GM19372 (cell line): ENCODE measurements at regions not wholly inside any gene's neighbourhood (a gene's known extent, or its start where the extent isn't known, plus 50 kb on each side); places are given as distances from the start of the nearest gene placed in this dataset.
"Not testable (repeated sequence)": the region's sequence is repeated elsewhere in the genome, so short reads cannot be mapped to it uniquely, and the experiment has no call there.

ENCODE experiments used
- ATAC-seq: cut with Tn5 transposase; IDR thresholded peaks from one replicate; pipeline ENCODE4 v1.9.1; 2021; ENCODE audit warnings: mild to moderate bottlenecking, low read depth, moderate library complexity; ENCODE audit not compliant: unreplicated experiment

- no peak for ATAC-seq
Observed at GRCh38 chr4:19472666-19473065, 779.0 kb upstream of the SLIT2 start.

DNA sequence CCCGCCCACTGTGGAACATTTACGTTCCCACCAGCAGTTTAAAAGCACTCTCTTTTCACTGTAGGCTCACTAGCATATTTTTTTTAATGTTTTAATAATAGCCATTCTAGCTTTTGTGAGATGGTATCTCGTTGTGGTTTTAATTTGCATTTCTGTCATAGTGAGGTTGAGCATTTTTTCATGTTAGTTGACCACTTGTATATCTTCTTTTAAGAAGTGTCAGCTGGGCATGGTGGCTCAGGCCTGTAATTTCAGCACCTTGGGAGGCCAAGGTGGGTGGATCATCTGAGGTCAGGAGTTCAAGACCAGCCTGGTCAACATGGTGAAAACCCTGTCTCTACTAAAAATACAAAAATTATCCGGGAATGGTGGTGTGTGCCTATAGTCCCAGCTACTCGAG lies 781.7 kb upstream of the SLIT2 start:
- ATAC-seq = not testable (repeated sequence)

DNA sequence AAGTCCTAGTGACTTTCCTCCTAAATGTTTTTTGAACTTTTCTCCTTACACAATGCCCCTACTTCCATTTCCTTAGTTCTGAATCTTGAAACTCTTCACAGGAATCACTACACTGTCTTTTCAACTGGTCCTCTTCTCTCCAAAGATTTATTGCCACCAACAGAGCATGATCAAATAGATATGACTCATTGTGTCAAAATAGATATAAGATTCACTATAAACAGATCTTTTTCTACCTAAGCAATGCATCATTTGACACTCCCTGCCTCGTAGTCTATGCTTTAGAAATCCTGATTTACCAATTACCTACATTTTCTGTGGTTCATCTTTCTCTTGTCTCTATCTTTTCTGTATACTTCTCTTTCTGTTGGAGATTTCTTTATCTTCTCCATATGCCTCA lies 789.6 kb upstream of the SLIT2 start:
- no peak for ATAC-seq

DNA sequence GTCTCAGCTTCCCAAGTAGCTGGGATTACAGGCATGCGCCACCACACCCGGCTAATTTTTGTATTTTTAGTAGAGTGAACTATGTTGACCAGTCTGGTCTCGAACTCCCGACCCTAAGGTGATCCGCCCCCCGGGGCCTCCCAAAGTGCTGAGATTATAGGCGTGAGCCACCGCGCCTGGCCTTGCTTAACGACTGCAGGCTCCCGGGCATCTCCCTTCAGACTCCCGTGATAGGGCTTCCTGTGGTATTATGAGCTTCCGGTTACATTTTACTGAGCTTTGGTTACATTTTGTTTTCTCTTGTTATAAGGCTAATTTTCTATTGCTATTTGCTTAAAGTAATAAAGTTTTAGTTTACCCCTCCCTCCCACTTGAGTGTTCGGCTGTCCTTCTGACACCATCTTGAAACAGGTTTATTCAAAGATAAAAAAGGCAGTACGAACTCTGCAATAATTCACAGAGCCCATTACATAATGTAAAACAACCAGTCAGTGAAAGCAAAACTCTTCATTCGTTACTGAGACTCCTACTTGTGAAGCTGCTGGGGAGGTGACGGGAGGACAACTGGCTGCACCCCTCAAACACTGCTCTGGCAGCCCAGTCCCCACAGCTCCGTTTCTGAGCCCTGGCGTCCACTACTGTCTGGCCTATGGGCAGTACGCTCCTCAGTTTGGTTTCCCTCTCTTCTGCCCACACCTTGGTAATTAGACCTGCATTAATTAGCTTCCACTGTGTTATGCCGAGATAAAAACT lies 795.7 kb upstream of the SLIT2 start:
- no peak for ATAC-seq

DNA sequence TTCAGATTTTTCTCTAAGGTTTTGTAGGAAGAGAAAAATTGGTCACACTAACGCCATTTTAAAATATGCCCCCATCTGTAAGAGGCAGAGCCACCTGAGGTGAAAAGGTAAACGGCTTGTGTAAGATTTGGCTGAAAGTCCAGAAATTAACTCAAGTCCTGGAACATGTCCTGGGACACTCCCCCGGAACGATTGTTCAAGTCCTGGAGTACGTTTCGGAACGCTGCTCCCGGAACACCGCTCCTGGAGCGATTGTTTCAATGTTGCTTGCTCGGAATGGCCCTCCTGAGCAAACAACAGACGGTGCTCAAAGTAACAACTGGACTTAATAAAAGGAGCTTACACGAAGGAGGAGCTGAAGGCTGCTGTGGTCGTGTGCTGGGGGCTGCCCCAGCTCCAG lies 796.5 kb upstream of the SLIT2 start:
- ATAC-seq = no peak

DNA sequence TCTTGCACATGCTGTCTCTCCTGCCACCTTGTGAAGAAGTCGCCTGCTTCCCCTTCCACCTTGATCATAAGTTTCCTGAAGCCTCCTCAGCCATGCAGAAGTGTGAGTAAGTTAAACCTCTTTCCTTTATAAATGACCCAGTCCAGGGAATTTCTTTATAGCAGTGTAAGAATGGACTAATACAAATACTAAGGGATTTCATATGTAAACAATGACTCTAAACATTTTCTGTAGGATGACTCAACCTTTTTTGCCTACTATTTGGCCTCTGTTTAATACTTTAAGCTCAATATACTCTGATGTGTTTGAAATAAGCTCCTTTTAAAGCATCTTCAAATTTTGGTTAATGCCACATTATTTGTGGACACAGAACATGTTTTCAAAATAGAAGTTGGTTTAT lies 813.5 kb upstream of the SLIT2 start:
- no peak for ATAC-seq

DNA sequence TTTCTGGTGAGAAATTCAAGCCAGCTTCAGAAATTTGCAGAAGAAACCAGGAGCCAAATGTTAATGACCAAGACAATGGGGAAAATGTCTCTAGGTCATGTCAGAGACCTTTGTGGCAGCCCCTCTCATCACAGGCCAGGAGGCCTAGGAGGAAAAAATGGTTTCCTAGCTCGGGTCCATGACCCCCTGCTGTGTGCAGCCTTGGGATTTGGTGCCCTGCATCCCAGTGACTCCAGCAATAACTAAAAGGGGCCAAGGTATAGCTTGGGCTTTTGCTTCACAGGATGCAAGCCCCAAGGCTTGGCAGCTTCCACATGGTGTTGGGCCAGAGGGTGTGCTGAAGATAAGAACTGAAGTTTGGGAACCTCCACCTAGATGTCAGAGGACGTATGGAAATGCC lies 814.7 kb upstream of the SLIT2 start:
- ATAC-seq = no peak

DNA sequence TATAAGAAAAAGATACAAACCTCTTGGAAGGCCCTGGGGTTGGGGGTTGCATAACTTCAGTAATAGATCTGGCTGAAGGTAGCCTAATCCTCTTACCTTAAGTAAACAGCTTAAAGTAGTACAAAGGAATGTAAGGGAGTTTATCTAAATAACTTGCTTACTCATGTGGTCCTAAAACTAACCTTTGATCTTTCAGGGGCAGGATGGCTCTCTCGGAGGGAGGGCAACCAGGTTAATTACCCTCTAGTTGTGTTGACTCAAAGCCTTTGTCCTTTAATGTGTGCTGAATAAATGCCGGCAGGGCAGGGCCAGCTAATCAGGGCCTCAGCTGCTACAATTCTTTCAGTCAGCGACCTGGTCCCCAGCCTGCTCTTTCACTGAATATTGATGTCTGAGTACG lies 822.0 kb upstream of the SLIT2 start:
- ATAC-seq = no peak

- ATAC-seq = no peak
Observed at GRCh38 chr4:19425146-19425545, 826.6 kb upstream of the SLIT2 start.

GRCh38 chr4:19417256-19417655 lies 834.4 kb upstream of the SLIT2 start:
- ATAC-seq = no peak

DNA sequence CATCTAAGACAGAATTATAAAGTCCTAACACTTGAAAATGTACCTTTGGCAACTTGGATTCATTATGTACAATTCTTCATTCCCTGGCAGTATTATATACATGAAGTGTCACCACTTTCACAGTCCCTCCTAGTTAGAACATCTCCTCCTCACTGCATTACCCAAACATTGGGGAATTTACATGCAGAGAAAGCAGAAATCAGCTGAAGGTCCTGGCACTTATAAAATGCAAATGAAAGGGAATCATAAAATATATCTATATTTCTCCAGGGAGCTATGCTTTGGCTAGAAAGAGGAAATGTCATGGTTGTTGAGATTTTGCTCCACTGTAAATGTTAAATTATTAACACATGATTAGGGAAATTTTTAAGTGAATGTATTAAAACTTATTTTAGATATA lies 835.6 kb upstream of the SLIT2 start:
- ATAC-seq = no peak

GRCh38 chr4:19408490-19408889 lies 843.2 kb upstream of the SLIT2 start:
- no peak for ATAC-seq

GRCh38 chr4:19406789-19407188 lies 844.9 kb upstream of the SLIT2 start:
- ATAC-seq = no peak

- ATAC-seq = no peak
Observed at GRCh38 chr4:19403786-19404370, 847.8 kb upstream of the SLIT2 start.

DNA sequence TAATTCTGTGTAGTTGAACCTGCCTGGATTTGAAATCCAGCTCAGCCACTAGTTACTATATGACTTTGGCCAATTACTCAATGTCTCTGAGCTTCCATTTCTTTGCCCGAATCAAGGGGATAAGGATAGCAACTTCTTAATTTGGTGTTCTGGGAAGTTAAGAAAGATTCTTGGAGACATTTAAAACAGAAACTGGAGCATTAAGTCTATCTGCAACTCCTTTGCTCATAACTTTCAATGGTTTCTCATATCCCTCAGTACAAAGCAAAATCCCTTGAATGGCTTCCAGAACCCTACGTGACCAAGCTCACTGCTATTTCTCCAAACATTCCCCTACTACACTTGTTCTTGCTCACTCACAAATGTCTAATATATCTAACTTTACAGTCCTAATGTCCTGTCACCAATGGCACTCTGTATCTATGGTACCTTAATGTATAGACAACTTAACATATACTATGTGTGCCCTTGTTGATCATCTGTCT lies 849.1 kb upstream of the SLIT2 start:
- ATAC-seq = no peak

DNA sequence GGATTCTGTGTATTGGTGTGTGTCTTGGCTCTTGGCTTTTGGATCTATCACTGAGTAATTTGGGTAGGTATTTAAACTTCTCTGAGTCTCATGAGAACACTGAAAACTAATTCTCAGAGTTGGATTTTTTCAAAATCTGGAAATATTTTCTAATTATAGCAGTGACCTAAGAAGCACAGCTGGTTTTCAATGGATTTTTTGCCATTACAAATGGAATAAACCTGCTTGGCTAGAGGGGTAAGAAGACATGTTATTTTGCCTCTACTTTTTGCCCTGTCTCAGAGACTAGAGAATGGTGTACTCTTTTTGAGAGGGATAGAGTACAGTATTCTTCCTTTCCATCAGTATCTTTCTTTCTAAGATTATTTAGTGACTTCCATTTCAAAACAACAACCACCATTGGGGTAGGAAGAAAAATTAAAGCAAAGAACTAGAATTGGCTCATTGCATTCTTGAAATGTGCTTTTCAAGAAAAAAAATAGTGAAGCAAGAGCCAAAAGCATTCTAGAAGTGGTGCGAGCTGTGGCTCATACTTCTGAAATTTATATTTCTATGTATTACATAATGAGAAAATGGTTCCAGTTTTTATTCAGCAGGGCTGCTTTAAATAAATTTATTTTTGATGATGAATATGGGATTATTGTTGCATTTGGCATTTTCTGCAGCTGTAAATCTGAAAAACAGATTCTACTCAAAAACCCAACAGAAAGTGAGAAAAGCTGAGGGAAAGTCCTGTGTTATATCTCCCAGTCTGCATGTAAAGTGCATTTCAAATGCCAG lies 850.2 kb upstream of the SLIT2 start:
- no peak for ATAC-seq

DNA sequence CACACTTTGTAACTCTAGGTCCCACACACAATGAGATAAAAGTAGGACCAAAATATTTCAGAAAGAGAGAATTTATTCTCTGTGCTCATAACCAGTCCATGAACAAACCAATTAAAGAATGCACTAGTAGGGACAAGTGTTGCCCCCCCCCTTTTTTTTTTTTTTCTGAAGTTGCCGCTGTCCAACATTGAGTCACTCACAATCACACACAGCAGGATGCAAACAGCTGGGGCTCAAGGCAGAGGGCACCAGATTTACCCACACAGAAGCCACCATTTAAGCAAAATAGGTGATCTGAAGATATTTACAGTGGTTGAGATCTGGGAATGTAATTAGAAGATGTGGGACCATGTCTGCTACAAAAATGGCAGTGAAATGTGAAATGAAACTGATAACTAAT lies 850.9 kb upstream of the SLIT2 start:
- ATAC-seq = no peak

- no peak for ATAC-seq
Observed at GRCh38 chr4:19399001-19399400, 852.7 kb upstream of the SLIT2 start.

DNA sequence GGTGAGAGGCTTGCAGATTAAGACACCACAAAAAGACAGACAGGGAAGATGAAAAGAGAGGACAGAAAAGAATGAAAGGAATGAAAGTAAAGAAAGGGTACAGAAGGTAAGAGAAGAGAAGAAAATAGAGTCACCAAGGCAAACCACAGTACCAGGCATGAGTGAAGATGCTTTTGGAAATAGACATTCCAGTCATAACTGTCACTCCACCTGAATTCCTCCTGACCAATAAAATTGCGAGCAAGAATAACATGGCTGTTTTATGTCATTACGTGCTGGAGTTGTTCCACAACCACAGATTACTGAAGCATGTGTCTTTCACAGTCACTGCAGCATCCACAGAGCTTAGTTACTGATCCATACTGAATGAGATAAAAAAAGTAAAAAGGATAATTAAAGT lies 864.9 kb upstream of the SLIT2 start:
- ATAC-seq = no peak

DNA sequence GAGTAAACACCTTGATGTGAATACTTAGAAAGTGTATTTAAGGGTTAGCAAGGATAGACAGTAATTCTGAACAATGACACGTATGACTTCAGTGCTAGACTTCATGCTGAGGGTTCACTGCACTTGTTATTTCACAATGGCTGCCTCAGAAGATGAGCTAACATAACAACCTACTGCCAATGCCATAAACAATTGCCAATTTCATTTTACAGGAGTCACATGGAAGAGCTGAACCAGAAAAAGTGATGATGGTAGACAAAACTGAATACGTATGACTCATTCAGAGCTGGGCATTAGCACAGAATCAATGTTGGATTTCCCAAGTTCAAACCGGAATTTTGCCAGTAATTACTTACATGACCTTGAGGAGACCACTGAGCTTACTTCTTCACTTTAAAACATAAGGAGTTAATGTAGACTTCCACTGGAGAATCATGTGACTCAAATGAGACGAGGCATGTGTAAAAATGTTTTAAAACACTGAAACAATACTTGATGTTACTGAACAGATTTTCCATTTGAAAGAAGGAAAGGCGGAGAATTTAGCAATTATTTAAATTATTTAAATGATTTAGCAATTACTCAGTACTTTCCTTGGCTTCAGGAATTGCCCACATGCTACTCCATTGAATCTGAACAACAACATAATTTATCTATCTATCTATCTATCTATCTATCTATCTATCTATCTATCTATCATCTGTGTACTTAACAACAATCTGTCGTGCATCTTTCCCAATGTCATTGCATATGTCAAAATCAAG lies 868.5 kb upstream of the SLIT2 start:
- ATAC-seq = no peak

DNA sequence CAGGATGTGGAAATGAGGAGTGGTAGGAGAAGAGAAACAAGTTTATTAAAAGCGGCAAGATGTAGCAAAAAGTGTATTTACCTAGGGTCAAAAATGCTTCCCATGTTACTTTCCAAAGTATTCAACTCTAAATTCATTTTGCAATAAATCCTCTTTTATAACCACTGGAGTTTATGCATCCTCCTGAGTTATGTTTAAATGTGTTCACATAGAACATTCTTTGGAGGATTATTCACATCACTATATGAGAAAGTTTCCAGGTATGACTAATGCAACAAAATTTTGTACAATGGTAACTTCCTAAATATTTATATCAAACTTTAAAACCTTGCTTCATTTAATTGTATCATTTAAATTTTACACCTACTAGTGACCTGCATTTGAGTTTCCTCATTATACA lies 870.6 kb upstream of the SLIT2 start:
- ATAC-seq = no peak
